ENCODE measurements at regions not wholly inside any gene's neighbourhood (a gene's known extent, or its start where the extent isn't known, plus 50 kb on each side); places are given as distances from the start of the nearest gene placed in this dataset.
A peak's percentile ranks its signal among the peaks of the same experiment; 100 is the strongest.

GRCh38 chr1:93733340-93733739, 51.7 kb upstream of the BCAR3 start (continued):
- TF ChIP-seq, protein P1, sequence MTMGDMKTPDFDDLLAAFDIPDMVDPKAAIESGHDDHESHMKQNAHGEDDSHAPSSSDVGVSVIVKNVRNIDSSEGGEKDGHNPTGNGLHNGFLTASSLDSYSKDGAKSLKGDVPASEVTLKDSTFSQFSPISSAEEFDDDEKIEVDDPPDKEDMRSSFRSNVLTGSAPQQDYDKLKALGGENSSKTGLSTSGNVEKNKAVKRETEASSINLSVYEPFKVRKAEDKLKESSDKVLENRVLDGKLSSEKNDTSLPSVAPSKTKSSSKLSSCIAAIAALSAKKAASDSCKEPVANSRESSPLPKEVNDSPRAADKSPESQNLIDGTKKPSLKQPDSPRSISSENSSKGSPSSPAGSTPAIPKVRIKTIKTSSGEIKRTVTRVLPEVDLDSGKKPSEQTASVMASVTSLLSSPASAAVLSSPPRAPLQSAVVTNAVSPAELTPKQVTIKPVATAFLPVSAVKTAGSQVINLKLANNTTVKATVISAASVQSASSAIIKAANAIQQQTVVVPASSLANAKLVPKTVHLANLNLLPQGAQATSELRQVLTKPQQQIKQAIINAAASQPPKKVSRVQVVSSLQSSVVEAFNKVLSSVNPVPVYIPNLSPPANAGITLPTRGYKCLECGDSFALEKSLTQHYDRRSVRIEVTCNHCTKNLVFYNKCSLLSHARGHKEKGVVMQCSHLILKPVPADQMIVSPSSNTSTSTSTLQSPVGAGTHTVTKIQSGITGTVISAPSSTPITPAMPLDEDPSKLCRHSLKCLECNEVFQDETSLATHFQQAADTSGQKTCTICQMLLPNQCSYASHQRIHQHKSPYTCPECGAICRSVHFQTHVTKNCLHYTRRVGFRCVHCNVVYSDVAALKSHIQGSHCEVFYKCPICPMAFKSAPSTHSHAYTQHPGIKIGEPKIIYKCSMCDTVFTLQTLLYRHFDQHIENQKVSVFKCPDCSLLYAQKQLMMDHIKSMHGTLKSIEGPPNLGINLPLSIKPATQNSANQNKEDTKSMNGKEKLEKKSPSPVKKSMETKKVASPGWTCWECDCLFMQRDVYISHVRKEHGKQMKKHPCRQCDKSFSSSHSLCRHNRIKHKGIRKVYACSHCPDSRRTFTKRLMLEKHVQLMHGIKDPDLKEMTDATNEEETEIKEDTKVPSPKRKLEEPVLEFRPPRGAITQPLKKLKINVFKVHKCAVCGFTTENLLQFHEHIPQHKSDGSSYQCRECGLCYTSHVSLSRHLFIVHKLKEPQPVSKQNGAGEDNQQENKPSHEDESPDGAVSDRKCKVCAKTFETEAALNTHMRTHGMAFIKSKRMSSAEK (CRISPR knock-in tag; IDR thresholded peaks at IDR 0.05; ENCODE audit: borderline replicate concordance) = no peak
- no peak for TF ChIP-seq GRHL2 (CRISPR knock-in tag; IDR thresholded peaks at IDR 0.05; ENCODE audit: insufficient replicate concordance, severe bottlenecking)
- TF ChIP-seq ZNF219 (CRISPR knock-in tag; IDR thresholded peaks at IDR 0.05; ENCODE audit: borderline replicate concordance) = no peak
- TF ChIP-seq ZNF423 (CRISPR knock-in tag; IDR thresholded peaks at IDR 0.05) = no peak
- no peak for TF ChIP-seq SMAD4 (CRISPR knock-in tag; IDR thresholded peaks at IDR 0.05)
- no peak for TF ChIP-seq ZNF232 (CRISPR knock-in tag; IDR thresholded peaks at IDR 0.05)
- TF ChIP-seq EMX1 (CRISPR knock-in tag; IDR thresholded peaks at IDR 0.05) = no peak
- TF ChIP-seq CREB1 (CRISPR knock-in tag; IDR thresholded peaks at IDR 0.05) = no peak

DNA sequence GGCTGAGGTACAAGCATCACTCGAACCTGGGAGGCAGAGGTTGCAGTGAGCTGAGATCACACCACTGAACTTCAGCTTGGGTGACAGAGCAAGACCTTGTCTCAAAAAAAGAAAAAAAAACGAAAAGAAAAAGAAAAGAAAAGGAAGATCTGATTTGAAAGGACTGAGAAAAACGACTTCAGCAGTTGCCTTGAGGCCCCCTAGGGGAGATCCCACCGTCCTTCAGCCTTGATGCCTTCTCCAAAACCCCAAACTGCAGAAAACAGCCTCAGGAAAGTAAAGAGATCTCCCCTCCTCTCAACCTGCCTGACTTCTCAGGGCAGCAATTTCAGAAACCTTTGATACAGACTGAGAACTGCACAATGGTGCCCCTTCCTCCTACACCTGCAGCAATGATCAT, 50.9 kb upstream of the BCAR3 start:
- ATAC-seq (peak; percentile 54), DNase-seq (ENCODE audit: low spot score) (no peak)
- CTCF ChIA-PET = interaction anchor here (0.6 to 2.4 kb wide), 9 partner anchors 8 to 114 kb away, joined by 3 to 8 read pairs (median 4); no protein-coding TSS in a partner anchor
- Mint-ChIP-seq H3K36me3 (peaks cover 4% of the 10 kb centered on the region; the same call in 1 of the 2 replicates), H3K27me3 (ENCODE audit: low read depth) (no peaks in the 10 kb centered on the region; the same call in 1 of the 2 replicates), H3K9me3 (peaks cover 8% of the 10 kb centered on the region), H3K4me1 (peaks cover 18% of the 10 kb centered on the region), H3K4me3 (no peak overlapping the region), H3K27ac (no peak overlapping the region)
- TF ChIP-seq, protein P2, sequence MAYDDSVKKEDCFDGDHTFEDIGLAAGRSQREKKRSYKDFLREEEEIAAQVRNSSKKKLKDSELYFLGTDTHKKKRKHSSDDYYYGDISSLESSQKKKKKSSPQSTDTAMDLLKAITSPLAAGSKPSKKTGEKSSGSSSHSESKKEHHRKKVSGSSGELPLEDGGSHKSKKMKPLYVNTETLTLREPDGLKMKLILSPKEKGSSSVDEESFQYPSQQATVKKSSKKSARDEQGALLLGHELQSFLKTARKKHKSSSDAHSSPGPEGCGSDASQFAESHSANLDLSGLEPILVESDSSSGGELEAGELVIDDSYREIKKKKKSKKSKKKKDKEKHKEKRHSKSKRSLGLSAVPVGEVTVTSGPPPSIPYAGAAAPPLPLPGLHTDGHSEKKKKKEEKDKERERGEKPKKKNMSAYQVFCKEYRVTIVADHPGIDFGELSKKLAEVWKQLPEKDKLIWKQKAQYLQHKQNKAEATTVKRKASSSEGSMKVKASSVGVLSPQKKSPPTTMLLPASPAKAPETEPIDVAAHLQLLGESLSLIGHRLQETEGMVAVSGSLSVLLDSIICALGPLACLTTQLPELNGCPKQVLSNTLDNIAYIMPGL (CRISPR knock-in tag; IDR thresholded peaks at IDR 0.05) = no peak
- TF ChIP-seq ELF4 (CRISPR knock-in tag; IDR thresholded peaks at IDR 0.05; ENCODE audit: low read depth) (no peak), CTCF (IDR thresholded peaks at IDR 0.05) (no peak), OVOL2 (CRISPR knock-in tag; IDR thresholded peaks at IDR 0.05; ENCODE audit: borderline replicate concordance) (no peak), ZSCAN18 (CRISPR knock-in tag; IDR thresholded peaks at IDR 0.05) (no peak), IRF2 (CRISPR knock-in tag; IDR thresholded peaks at IDR 0.05; ENCODE audit: borderline replicate concordance, low read depth) (no peak), NR3C1 (CRISPR knock-in tag; conservative IDR thresholded peaks at IDR 0.05; ENCODE audit: low read depth) (no peak), NR2C2 (CRISPR knock-in tag; IDR thresholded peaks at IDR 0.05) (no peak), FOXK1 (CRISPR knock-in tag; IDR thresholded peaks at IDR 0.05) (no peak), TEAD4 (CRISPR knock-in tag; IDR thresholded peaks at IDR 0.05) (no peak), HMGA2 (CRISPR knock-in tag; IDR thresholded peaks at IDR 0.05) (no peak), CBFB (CRISPR knock-in tag; IDR thresholded peaks at IDR 0.05; ENCODE audit: low read depth) (no peak)
- TF ChIP-seq, protein P1 (CRISPR knock-in tag; IDR thresholded peaks at IDR 0.05; ENCODE audit: borderline replicate concordance) = no peak
- TF ChIP-seq, protein P3, sequence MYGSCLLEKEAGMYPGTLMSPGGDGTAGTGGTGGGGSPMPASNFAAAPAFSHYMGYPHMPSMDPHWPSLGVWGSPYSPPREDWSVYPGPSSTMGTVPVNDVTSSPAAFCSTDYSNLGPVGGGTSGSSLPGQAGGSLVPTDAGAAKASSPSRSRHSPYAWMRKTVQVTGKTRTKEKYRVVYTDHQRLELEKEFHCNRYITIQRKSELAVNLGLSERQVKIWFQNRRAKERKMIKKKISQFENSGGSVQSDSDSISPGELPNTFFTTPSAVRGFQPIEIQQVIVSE (CRISPR knock-in tag; IDR thresholded peaks at IDR 0.05; ENCODE audit: borderline replicate concordance) = no peak
- POLR2A ChIA-PET = no interaction called here

Measured in WTC11 (cell line).